GM04503 (cell line): ENCODE measurements at regions not wholly inside any gene's neighbourhood (a gene's known extent, or its start where the extent isn't known, plus 50 kb on each side); places are given as distances from the start of the nearest gene placed in this dataset.
"Not testable (repeated sequence)": the region's sequence is repeated elsewhere in the genome, so short reads cannot be mapped to it uniquely, and the experiment has no call there.

Experiments
- DNase-seq: peaks from one replicate; pipeline ENCODE4 v3.0.0-alpha.2; 2012; ENCODE audit warnings: low read depth

DNA sequence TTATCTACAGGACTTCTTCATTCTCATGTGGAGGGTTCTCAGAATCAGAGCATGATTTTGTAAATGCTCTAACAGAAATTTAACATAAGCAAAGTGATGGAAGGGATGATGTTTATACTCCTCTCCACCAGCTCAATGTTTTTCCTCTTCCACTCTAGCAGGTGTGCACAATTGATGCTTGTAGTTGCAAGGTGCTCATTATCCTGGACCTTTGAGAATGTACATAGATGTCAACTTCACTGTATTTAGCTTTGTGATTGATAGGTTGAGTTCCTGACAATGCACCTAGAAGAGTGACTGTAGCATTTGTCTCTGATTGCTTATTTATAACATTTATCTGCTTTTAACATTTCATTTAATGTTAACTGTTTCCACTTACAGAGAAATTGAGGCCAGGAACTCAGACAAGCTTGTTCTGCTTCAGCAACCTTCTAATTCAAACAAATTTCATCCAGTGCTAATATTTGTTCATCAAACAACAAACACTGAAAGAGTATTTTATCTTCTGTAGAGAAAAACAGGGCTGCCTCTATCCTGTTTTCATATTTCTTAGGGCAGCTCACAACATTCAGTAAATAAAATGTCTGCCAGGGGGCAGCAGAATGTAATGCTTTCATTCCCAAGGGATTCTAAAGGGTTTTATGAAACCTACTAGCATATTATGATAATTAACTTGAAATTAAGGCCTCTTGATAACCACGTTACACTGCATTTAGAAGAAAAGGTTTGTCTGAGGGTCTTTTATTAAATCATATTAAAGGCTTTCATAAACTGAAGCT lies 127.9 kb upstream of the NOL4 start:
- no peak for DNase-seq

DNA sequence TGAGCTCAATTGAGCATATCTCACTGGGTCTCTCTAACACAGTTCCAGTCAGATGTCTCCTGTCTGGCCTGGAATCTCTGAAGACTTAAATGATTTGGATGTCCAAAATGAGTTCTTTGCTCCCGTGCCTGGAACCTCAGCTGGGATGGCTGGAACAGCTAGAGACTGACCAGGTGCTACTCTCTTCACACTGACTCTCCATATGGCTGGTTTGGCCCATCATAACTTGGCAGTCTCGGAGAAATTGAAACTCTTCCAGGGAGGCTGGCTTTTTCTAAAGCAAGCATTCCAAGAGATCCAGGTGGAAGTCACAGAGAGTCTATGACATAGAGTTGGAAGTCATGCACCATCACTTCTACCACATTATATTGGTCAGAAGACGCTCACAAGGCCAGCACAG lies 129.6 kb upstream of the NOL4 start:
- DNase-seq = no peak

DNA sequence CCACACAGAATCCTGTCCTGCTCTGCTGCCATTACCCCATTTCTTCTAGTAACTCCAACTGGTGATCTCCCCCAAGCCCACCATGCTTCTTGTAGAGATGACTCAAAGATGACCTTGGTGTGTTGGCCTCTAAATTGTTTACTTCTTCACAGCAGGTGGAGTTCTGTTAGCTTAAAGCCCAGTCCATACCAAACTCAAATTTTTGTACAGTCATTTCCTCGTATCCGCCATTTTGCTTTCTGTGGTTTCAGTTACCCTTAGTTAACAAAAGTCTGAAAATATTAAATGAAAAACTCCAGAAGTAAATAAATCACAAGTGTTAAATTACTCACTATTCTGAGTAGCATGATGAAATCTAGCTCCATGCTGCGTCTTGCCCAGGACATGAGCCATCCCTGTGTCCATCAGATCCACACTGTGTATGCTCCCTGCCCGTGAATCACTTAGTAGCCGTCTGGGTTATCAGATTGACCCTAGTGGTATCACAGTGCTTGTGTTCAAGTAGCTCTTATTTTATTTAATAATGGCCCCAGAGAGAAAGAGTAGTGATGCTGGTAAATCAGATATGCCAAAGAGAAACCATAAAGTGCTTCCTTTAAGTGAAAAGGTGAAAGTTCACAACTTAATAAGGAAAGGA lies 133.3 kb upstream of the NOL4 start:
- no peak for DNase-seq

DNA sequence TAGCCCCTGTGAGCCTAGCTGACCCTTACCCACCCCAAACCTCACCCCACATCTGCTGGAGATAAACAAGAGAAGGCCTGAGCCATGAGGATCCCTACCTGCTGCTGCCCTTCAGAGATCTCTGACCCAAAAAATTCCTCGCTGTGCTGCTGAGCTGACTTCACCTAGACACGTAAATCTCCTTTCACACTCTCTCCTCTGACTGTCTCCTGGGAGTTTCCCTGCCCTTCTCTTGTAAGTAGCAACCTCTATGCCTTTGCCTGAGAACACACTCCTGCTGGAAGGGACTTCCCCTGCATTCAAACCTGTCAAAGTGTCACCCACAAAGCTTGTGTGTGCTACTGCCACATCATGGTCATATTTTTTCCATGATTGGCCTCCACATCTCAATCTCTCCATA lies 134.2 kb upstream of the NOL4 start:
- DNase-seq = no peak

DNA sequence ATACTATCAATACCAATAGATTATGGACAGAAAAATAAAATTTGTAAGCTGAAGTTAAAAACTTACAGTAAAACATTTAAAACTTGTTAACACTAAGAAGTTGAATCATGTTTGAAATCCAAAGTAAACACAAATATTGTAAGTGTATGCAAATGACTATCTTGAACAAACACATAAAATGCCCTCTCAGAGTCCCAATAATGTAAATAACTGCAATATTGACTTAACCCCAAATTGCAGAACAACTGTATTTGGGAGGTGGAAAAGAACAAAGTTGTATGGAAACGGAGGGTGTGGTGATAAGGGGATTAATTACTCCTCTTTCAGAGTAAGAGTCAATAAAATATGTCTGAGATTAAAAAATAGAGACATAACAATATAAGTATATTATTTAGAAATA lies 140.0 kb upstream of the NOL4 start:
- DNase-seq = no peak

DNA sequence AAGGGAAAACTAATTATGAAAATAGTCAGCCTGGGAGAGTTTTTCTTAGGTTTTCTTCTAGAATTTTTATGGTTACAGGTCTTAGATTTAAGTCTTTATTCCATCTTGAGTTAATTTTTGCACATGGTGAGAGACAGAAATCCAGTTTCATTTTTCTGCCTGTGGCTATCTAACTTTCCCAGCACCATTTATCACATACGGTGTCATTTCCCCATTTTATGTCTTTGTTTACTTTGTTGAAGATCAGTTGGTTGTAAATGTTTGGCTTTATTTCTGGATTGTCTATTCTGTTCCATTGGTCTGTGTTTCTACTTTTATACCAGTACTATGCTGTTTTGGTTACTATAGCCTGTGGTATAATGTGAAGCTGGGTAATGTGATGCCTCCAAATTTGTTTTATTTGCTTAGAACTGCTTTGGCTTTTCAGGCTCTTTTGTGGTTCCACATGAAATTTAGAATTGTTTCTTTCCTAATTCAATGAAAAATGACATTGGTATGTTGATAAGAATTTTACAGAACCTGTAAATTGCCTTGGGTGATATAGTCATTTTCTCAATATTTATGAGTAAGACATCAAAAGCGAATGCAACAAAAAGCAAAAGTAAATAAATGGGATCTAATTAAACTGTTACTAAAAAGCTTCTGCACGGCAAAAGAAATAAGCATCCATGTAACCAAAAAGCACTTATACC lies 146.1 kb upstream of the NOL4 start:
- no peak for DNase-seq

DNA sequence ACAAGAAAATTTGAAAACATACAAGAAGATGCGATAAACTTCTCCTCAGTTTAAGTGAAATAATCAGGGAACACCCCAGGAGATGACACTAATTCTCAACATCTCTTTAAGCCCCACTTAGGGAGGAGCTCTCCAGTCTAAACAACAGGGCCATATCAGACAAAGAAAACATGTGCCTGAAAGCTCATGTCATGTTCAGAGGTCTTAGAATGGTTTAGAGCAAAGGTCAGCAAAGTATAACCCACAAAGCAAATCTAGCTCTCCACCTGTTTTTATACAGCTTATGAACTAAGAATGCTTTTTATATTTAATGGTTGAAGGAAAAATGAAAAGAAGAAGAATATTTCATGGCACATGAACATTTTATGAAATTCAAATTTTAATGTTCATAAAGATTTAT lies 155.6 kb upstream of the NOL4 start:
- DNase-seq = no peak

DNA sequence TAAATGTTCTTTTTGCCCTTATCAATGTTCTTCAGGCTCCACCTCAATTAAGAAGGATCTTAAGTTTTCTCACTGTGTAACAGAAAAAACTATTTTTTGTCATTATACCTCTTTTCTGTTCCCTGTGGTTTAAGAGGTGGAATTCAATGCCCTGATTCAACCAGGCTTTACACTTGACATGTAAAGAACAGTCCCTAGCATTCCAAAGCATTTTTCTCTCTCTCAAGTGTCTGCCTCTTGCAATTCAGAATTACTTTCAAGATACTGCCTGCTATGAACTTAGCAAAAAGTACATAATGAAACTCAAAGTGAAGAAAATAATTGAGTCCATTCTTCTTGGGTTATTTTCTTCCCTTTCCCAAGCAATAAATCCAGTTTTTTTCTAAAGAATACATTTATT lies 160.6 kb upstream of the NOL4 start:
- DNase-seq = no peak

DNA sequence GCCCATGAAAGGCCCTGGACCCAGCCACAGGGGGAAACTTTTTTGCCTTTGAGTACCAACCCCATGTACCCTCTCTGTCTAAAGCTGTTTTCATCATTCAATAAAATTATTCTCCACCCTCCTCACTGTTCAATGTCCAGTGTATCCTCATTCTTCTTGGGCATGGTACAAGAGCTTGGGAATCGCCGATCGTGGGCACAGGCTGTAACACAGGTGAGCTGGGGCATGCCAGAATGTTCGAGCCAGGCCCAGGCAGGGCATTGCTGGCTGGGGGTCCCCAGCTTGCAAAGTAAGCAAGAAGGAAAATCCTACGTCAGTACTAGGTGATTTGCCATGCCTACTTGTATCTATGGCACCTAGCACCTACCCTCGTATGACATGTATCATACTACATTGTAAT lies 162.1 kb upstream of the NOL4 start:
- no peak for DNase-seq

DNA sequence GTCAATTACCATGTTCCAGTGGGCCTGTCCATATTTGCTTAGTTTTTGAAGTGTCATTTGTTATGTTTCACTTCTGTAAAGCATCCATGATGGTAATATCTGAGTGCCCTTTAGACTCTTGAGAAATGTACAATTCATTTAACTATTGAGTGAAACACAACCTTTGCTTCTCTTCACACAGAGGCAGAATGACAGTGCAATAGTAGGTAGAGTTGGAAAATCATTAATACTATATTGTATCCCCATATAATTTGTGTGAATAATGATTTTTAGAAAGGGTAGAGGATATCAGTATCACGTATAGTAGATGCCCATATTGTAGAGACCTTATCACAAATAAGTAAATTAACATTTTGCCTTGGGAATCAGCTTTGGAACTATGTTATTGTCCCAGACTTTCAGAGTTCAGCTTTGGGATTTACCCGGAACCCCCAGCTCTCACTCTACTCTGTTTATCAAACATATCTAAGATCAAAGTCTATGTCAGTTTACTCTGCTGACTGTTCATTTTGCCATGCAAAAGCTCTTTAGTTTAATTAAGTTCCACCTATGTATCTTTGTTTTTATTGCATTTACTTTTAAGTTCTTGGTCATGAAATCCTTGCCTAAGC lies 172.7 kb upstream of the NOL4 start:
- no peak for DNase-seq

DNA sequence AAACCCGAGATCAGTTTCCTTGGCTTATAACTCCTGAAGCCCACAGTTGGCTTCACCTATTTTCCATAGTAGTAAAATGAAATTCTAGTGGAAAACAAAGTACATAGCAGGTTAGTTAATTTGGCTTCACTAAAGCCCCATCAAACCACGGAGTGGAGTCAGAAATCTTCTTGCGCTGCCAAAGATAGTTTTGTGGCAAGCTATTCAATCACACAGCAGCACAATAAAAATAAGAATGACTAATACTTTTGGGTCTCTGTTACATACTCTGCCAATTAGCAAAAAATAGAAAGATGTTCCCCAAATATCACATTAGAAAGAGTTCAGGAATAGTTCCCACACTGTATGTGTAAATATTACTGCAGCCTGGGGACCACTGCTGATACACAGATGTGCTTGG lies 175.2 kb upstream of the NOL4 start:
- no peak for DNase-seq

DNA sequence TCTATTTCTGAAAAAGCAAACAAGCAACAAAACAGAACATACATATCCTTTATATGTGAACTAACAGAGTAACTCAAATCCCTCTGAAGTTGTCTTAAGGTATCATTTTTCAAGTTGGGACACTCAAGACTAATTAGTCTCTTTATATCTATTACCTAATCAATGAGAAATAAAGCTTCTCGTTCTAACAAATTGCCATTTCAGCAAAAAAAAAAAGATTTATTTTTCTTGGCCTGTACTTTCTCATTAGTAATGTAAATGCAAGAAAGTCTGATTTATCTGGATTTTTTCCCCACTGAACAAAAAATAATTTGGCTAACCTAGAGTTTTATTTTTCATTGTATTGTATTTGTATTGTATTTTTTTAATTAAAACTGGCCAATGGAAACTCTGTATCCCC lies 176.1 kb upstream of the NOL4 start:
- no peak for DNase-seq

DNA sequence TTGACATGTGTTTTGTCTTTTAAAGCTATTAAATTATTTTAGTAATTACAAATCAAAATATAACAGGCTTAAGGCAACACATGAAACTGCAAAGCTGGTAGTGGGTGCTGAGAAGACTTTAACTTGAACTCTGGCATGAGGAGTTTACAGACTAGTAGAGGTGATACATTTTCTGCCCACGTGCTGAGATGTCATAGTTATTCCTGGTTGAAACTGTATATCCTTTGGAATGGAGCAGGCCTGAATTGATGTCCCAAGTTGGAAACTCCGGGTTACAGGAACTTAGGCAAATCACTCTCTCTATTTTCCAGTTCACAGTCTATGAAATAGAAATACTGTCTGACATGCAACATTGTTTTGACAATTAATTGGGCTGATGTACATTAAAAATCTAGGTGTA lies 177.1 kb upstream of the NOL4 start:
- no peak for DNase-seq

DNA sequence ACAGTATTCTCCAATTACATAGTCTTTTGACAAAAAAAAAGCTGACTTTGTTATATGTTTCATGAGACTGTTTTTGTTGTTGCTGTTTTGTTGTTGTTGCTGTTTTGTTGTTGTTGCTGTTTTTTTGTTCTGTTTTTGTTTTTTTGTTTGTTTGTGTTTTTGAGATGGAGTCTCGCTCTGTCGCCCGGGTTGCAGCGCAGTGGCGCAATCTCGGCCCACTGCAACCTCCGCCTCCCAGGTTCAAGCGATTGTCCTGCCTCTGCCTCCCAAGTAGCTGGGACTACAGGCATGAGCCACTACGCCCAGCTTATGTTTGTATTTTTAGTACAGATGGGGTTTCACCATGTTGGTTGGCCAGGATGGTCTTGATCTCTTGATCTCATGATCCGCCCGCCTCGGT lies 182.8 kb upstream of the NOL4 start:
- DNase-seq = not testable (repeated sequence)

DNA sequence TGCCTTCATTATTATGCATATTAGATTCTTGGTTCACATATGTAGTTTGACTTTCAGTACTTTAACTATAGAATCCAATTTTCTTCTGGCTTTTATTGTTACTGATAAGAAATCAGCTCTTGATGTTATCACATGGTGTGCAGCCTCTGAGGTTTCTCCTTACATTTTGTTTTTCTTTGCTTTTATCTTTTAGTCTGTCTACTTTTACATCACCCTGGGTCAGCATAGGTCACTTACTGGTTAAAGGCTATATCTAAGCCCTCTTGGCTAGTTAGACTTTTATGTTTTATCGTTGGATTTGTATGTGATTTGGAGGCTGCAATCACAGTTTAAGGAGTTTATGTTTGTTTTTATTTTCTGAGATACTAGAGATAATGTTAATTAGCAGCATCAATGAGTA lies 187.2 kb upstream of the NOL4 start:
- no peak for DNase-seq

DNA sequence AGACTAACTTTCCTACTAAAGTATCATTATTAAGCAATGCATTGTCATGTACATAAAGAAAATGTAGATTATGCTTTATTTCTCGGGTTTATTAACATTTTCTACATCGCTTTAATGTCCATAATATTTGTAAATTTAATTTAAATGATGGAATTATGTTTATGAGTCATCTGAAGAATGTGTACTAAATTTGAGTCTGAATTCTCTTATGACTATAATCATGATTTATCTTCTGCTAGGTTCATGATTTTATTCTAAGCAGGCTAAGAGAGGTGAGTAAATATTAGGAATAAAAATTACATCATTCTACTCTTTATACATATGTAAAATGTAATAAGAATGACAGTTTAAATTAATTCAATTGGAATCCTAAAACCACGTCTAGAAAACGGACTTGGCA lies 206.3 kb upstream of the NOL4 start:
- no peak for DNase-seq

DNA sequence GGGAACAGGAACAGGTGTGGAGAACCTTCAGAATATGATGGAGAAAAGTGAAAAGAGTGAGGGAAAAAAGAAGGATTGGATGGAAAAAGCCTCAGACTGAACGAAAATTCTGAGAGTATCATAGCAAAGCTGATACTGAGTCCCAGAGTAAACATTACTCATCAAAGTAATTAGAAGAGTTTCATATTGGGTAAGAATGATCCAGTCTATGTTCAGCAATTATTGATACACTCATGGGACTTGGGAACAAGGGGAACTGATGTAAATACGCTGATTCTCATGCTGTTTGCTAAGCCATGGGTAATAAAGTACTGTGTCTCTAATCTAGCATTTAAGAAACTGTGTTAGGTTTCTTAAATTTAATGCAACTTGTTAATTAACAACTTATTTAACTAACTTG lies 219.9 kb upstream of the NOL4 start:
- DNase-seq = no peak

DNA sequence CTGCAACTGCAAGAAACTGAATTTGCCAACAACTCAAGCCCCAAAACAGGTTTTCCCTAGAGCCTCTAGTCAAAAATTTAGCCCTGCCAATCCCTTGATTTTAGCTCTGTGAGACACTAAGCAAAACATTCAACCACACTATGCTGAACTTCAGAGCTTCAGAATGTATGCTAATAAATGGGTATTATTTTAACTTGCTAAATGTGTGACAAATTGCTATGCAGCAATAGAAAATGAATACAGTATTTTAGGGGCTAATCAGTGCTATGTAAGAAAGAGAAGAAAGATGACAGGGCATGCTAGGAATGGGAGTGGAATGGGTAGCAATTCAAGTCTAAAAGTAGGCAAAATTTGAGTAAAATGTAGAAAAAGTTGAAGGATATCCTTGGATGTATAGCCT lies 223.9 kb upstream of the NOL4 start:
- DNase-seq = no peak

DNA sequence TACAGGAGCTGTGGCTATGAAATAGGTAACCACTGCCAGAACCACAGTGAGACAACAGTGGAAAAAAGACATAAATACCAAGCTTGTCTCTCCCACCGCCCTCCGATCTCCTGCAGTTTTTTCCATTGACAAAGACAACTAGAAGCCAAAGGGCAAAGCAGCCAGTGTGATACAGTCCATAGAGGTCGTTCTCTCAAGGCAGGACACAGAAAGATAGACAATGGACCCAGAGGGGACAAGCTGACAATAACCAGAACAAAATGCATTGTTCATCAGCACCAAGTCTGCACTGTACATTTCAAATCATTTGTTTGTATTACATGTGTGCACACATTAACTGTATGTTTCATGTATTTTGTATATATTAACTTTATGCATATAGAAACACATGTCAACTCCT lies 233.0 kb upstream of the NOL4 start:
- DNase-seq = no peak

DNA sequence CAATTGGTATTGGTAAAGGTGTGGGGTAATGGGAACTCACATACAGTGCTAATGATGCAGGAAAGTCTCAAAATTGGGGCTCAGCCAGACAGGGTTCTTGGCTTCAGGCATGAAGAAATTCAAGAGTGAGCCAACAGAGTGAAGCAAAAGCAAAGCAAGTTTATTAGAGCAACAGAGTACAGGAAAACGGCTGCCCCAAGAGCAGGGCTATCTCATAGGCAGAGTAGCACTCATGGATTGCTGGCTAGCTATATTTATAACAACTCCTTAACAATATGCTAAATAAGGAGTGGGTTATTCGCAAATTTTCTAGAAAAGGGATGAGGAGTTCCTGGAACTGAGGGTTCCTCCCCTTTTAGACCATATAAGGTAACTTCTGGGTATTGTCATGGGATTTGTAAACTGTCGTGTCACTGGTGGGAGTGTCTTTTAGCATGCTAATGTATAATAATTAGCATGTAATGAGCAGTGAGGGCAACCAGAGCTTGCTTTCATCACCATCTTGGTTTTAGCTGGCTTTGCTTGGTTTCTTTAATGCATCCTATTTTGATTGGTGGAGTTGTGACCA lies 233.8 kb upstream of the NOL4 start:
- DNase-seq = no peak

DNA sequence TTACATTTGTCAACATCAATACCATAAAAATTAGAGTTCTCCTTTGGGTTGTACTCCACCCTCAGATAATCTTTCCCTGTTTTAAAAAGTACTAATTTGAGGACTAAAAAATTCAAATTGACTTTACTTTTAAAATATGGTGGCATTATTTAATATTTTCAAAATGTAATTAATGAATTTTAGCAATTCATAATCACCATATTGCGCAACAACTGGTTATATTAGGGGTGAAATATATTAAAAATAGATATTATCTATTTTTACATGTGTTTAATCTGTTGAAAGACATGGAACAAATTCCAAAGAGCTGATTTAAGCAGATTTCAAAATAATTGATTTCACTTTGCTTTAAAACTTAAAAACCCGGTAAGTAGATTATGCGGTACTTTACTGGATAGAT lies 236.6 kb upstream of the NOL4 start:
- no peak for DNase-seq

DNA sequence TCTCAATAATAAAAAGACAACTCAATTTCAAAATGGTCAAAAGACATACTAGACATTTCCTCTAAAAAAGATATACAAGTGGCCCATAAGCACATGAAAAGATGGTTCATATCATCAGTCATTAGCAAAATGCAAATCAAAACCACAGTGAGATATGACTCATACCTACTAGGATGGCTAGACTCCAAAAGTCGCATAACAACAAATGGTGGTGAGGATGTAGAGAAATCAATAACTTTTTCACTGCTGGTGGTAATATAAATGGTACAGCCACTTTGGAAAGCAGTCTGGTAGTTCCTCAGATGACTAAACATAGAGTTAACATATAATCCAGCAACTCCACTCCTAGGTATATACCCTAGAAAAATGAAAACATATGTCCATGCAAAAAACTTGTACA lies 242.3 kb upstream of the NOL4 start:
- no peak for DNase-seq
